Mesendoderm (in vitro differentiated cells): ENCODE measurements at regions not wholly inside any gene's neighbourhood (a gene's known extent, or its start where the extent isn't known, plus 50 kb on each side); places are given as distances from the start of the nearest gene placed in this dataset.
"Not testable (repeated sequence)": the region's sequence is repeated elsewhere in the genome, so short reads cannot be mapped to it uniquely, and the experiment has no call there.

Experiments
- DNase-seq: peaks from one replicate; pipeline ENCODE4 v3.0.0; 2013
- H2AK5ac ChIP-seq: 2 replicates; pipeline ENCODE4 v1.6.1; 2013; ENCODE audit warnings: low read length, inconsistent platforms
- H2BK120ac ChIP-seq: 2 replicates; pipeline ENCODE4 v1.6.1; 2013; ENCODE audit warnings: low read depth, mild to moderate bottlenecking, low read length, moderate library complexity, mixed read lengths
- H2BK15ac ChIP-seq: replicated peaks from 2 replicates; pipeline ENCODE4 v1.6.1; 2013; ENCODE audit warnings: low read depth, mild to moderate bottlenecking, moderate library complexity
- H2BK5ac ChIP-seq: 2 replicates; pipeline ENCODE4 v1.6.1; 2013; ENCODE audit warnings: low read length, inconsistent platforms
- H3K18ac ChIP-seq: 2 replicates; pipeline ENCODE4 v1.6.1; 2013; ENCODE audit warnings: mild to moderate bottlenecking, low read length, mixed read lengths
- H3K23ac ChIP-seq: one replicate; pipeline ENCODE4 v1.6.1; 2013; ENCODE audit warnings: low read length
- H3K27ac ChIP-seq: 2 replicates; pipeline ENCODE4 v1.5.1; 2013; ENCODE audit warnings: low read depth, mild to moderate bottlenecking, inconsistent platforms, low read length, moderate library complexity
- H3K27me3 ChIP-seq: 2 replicates; pipeline ENCODE4 v1.6.1; 2013; ENCODE audit warnings: low read length, control low read depth, mild to moderate bottlenecking, inconsistent platforms; ENCODE audit not compliant: insufficient read depth, poor library complexity
- H3K36me3 ChIP-seq: 2 replicates; pipeline ENCODE4 v1.6.1; 2013; ENCODE audit warnings: low read length, inconsistent platforms; ENCODE audit not compliant: control insufficient read depth, insufficient read depth
- H3K4ac ChIP-seq: one replicate; pipeline ENCODE4 v1.6.1; 2013; ENCODE audit warnings: low read depth, mild to moderate bottlenecking, low read length, moderate library complexity
- H3K4me1 ChIP-seq: 2 replicates; pipeline ENCODE4 v1.6.1; 2013; ENCODE audit warnings: low read depth, low read length, inconsistent platforms; ENCODE audit not compliant: control insufficient read depth
- H3K4me2 ChIP-seq: 2 replicates; pipeline ENCODE4 v1.6.1; 2013; ENCODE audit warnings: low read length
- H3K4me3 ChIP-seq: 2 replicates; pipeline ENCODE4 v1.5.1; 2013; ENCODE audit warnings: mild to moderate bottlenecking, low read length
- H3K56ac ChIP-seq: one replicate; pipeline ENCODE4 v1.6.1; 2013; ENCODE audit warnings: low read length
- H3K79me1 ChIP-seq: 2 replicates; pipeline ENCODE4 v1.6.1; 2013; ENCODE audit warnings: low read length, inconsistent platforms
- H3K79me2 ChIP-seq: 2 replicates; pipeline ENCODE4 v1.6.1; 2013; ENCODE audit warnings: mild to moderate bottlenecking, low read length; ENCODE audit not compliant: control insufficient read depth, insufficient read depth
- H3K9ac ChIP-seq: 2 replicates; pipeline ENCODE4 v1.6.1; 2013; ENCODE audit warnings: low read length, inconsistent platforms
- H4K5ac ChIP-seq: one replicate; pipeline ENCODE4 v1.6.1; 2013; ENCODE audit warnings: low read length
- H4K8ac ChIP-seq: one replicate; pipeline ENCODE4 v1.6.1; 2013; ENCODE audit warnings: low read depth, mild to moderate bottlenecking, control low read depth, low read length, moderate library complexity
- WGBS: extraction: QIAGEN DNeasy Blood & Tissue Kit; methylation state at CpG from one replicate; pipeline ENCODE4 v1.1.7; 2013; ENCODE audit warnings: low lambda C conversion rate, missing lambda C conversion rate; ENCODE audit not compliant: insufficient coverage; ENCODE audit errors: extremely low coverage; 5-methylcytosine and 5-hydroxymethylcytosine counted together

DNA sequence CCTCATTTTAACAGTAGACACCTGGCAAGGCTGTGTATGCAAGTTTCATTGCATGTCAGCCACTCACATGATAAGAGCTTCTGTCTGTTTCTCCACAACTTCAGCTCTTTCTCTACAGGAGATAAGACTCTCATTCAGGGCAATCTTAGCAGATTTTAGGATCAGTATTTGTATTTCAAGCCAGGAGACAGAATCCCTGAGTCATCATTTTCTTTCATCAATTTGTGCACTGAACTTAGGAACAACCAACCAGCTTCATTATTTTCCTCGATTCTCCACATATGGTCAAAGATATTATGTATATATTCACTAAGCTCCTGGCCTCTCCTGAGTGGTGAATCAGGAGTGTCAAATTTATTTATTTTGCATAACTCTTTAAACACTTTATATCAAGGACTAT lies 181.8 kb upstream of the CCNH start:
- Histone ChIP-seq H3K23ac (no peak overlapping the region), H4K8ac (no peak overlapping the region), H3K18ac (no peak overlapping the region), H4K5ac (no peak overlapping the region), H3K27ac (no peak overlapping the region), H3K4me3 (no peak overlapping the region), H3K36me3 (no peaks in the 10 kb centered on the region), H3K4me2 (no peak overlapping the region), H3K4me1 (no peaks in the 10 kb centered on the region), H2BK120ac (no peak overlapping the region), H3K79me2 (no peaks in the 10 kb centered on the region), H2AK5ac (no peak overlapping the region), H2BK5ac (no peak overlapping the region), H2BK15ac (no peak overlapping the region), H3K9ac (no peak overlapping the region), H3K27me3 (no peaks in the 10 kb centered on the region), H3K56ac (no peak overlapping the region), H3K79me1 (no peaks in the 10 kb centered on the region), H3K4ac (no peak overlapping the region)
- DNase-seq, result no peak
- no CpG with 5 or more reads among the region's 1 CpG for WGBS

DNA sequence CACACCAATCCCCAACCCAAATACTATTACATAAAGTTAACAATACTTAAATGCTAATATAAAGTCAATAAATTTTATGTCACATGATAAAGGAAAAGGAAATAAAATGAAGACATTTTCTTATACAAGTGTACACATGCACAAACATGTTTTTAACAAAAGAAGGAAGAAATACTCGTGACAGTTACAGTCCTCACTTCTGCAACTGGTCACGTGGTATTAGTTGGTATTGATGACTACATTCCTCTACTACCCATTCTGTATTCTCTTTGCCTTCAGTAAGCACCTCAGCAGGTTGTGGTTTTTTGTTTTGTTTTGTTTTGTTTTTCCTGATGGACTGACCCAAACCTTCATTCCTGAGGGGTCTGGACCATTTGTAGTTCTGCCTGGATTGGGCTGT lies 176.9 kb upstream of the CCNH start:
- WGBS, result no CpG with 5 or more reads among the region's 2 CpGs
- Histone ChIP-seq H3K23ac (no peak overlapping the region), H3K18ac (no peak overlapping the region)

DNA sequence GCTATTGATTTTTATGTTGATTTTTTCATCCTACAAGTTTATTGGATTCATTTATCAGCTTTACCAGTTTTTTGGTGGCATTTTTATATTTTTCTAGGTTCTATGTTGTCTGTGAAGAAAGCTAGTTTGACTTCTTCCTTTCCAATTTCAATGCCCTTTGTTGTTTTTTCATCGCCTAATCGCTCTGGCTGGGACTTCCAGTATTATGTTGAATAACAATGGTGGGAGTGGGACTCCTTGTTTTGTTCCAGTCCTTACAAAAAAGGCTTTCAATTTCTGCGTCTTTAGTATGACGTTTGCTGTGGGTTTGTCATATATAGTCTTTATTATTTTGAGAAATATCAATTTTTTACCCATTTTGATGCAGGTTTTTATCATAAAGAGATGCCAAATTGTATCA lies 175.6 kb upstream of the CCNH start:
- Histone ChIP-seq H3K27ac (no peak overlapping the region), H2BK15ac (no peak overlapping the region), H3K4me2 (no peak overlapping the region), H3K4me1 (no peaks in the 10 kb centered on the region), H2BK120ac (no peak overlapping the region), H3K23ac (no peak overlapping the region), H4K8ac (no peak overlapping the region), H2BK5ac (no peak overlapping the region), H3K79me2 (no peaks in the 10 kb centered on the region), H3K27me3 (no peaks in the 10 kb centered on the region), H3K4ac (no peak overlapping the region), H2AK5ac (no peak overlapping the region), H3K36me3 (no peaks in the 10 kb centered on the region), H3K18ac (no peak overlapping the region), H3K56ac (no peak overlapping the region), H3K79me1 (no peaks in the 10 kb centered on the region), H3K9ac (no peak overlapping the region), H4K5ac (no peak overlapping the region), H3K4me3 (no peak overlapping the region)
- WGBS, result no CpG with 5 or more reads among the region's 4 CpGs
- DNase-seq, result no peak

More for the DNA sequence above, 176.9 kb upstream of the CCNH start:
- Histone ChIP-seq H3K27ac (no peak overlapping the region), H3K79me2 (no peaks in the 10 kb centered on the region), H3K36me3 (no peaks in the 10 kb centered on the region), H3K56ac (no peak overlapping the region), H2BK120ac (no peak overlapping the region), H4K8ac (no peak overlapping the region), H3K4ac (no peak overlapping the region), H2BK5ac (no peak overlapping the region), H3K27me3 (no peaks in the 10 kb centered on the region), H3K79me1 (no peaks in the 10 kb centered on the region), H3K4me3 (no peak overlapping the region), H4K5ac (no peak overlapping the region), H3K4me1 (no peaks in the 10 kb centered on the region), H3K4me2 (no peak overlapping the region), H2BK15ac (no peak overlapping the region), H3K9ac (no peak overlapping the region), H2AK5ac (no peak overlapping the region)
- DNase-seq, result no peak

DNA sequence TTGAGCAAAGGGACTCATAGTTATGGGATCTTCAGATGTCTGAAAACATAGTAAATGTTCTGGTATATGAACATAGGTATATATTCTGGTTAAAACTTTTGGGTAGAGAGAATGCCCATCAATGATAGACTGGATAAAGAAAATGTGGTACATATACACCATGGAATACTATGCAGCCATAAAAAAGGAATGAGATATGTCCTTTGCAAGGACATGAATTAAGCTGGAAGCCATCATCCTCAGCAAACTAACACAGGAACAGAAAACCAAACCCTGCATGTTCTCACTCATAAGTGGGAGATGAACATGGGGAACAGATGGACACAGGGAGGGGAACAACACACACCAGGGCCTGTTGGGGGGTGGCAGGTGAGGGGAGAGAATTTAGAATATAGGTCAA lies 171.0 kb upstream of the CCNH start:
- not testable (repeated sequence) for H3K4me2 ChIP-seq, H2BK15ac ChIP-seq, DNase-seq, H3K4ac ChIP-seq, H4K5ac ChIP-seq, H3K9ac ChIP-seq, H3K79me1 ChIP-seq, H3K56ac ChIP-seq, H3K4me1 ChIP-seq, H2AK5ac ChIP-seq, H3K36me3 ChIP-seq, H2BK120ac ChIP-seq, H3K4me3 ChIP-seq, H3K79me2 ChIP-seq, H3K27ac ChIP-seq, H3K18ac ChIP-seq, H4K8ac ChIP-seq, H2BK5ac ChIP-seq, H3K23ac ChIP-seq, H3K27me3 ChIP-seq

DNA sequence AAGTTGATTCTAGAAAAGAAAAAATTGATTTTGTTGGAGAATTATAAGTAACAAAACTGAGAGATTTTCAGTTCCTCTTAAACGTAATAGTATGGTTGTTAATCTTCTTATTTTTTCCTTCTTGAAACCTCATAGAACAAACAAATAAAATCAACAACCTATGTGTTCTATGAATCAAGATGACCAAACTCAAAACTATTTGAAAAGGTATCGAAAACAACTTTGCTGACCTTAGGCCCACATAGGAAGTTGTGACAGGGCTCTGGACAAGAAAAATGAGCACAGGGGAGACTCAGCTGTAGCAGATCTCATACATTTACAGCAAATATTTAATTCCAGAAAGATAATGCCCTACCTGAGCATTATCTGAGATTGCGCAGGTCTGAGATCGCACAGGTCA lies 169.4 kb upstream of the CCNH start:
- H2BK15ac ChIP-seq, result no peak overlapping the region
- no peak overlapping the region for H3K9ac ChIP-seq
- H3K79me1 ChIP-seq, result no peaks in the 10 kb centered on the region
- no peak overlapping the region for H3K18ac ChIP-seq
- no peak overlapping the region for H3K27ac ChIP-seq
- H2AK5ac ChIP-seq, result no peak overlapping the region
- WGBS, result no CpG with 5 or more reads among the region's 4 CpGs
- no peak for DNase-seq
- H3K4me1 ChIP-seq, result no peaks in the 10 kb centered on the region
- no peak overlapping the region for H2BK120ac ChIP-seq
- no peak overlapping the region for H4K8ac ChIP-seq
- H3K4me2 ChIP-seq, result no peak overlapping the region
- no peaks in the 10 kb centered on the region for H3K79me2 ChIP-seq
- H3K23ac ChIP-seq, result no peak overlapping the region
- no peak overlapping the region for H3K4ac ChIP-seq
- H3K4me3 ChIP-seq, result no peak overlapping the region
- no peaks in the 10 kb centered on the region for H3K36me3 ChIP-seq
- no peak overlapping the region for H4K5ac ChIP-seq
- no peak overlapping the region for H2BK5ac ChIP-seq
- H3K56ac ChIP-seq, result no peak overlapping the region
- no peaks in the 10 kb centered on the region for H3K27me3 ChIP-seq

DNA sequence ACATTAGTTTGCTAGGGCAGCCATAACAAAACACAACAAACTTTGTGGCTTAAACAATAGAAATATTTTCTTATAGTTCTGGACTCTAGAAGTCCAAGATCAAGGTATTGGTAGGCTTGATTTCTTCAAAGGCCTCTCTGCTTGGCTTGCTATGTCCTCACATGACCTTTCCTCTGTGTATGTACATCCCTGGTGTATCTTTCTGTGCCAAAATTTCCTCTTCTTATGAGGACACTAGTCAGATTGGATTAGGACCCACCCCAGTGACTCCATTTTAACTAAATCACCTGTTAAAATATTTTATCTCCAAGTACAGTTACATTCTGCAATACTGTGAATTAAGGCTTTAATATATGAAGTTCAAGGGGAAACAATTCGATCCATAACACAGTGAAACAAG lies 168.9 kb upstream of the CCNH start:
- no peaks in the 10 kb centered on the region for H3K27me3 ChIP-seq
- no CpG with 5 or more reads among the region's 1 CpG for WGBS

More for the DNA sequence above, 168.9 kb upstream of the CCNH start:
- Histone ChIP-seq H2BK5ac (no peak overlapping the region), H3K36me3 (no peaks in the 10 kb centered on the region), H3K79me1 (no peaks in the 10 kb centered on the region), H4K5ac (no peak overlapping the region), H2BK120ac (no peak overlapping the region), H3K23ac (no peak overlapping the region), H3K27ac (no peak overlapping the region), H3K4me3 (no peak overlapping the region), H3K9ac (no peak overlapping the region), H2BK15ac (no peak overlapping the region), H3K18ac (no peak overlapping the region), H3K4me2 (no peak overlapping the region), H3K56ac (no peak overlapping the region), H3K4me1 (no peaks in the 10 kb centered on the region), H4K8ac (no peak overlapping the region), H3K79me2 (no peaks in the 10 kb centered on the region), H3K4ac (no peak overlapping the region), H2AK5ac (no peak overlapping the region)
- no peak for DNase-seq
